GM23248 (cell line): ENCODE measurements at regions not wholly inside any gene's neighbourhood (a gene's known extent, or its start where the extent isn't known, plus 50 kb on each side); places are given as distances from the start of the nearest gene placed in this dataset.

Experiments used
- EZH2 ChIP-seq: fragments of 200-600 bp; sonication (generic); IDR thresholded peaks from 2 replicates; pipeline ENCODE4 v1.6.1; 2018; ENCODE audit warnings: antibody characterized with exemption, mild to moderate bottlenecking; ENCODE audit not compliant: insufficient read depth, poor library complexity, severe bottlenecking
- EZH2phosphoT487 ChIP-seq: fragments of 200-600 bp; sonication (generic); IDR thresholded peaks from 2 replicates; pipeline ENCODE4 v1.6.1; 2018; ENCODE audit warnings: antibody characterized with exemption, moderate library complexity, mild to moderate bottlenecking, low read depth; ENCODE audit not compliant: insufficient read depth

GRCh38 chr11:95385577-95385976 is 154.6 kb upstream of the SESN3 start:
- TF ChIP-seq EZH2phosphoT487 (no peak), EZH2 (no peak)
